ENCODE measurements at regions not wholly inside any gene's neighbourhood (a gene's known extent, or its start where the extent isn't known, plus 50 kb on each side); places are given as distances from the start of the nearest gene placed in this dataset.

- DNase-seq = no peak
These were observed 52.9 kb upstream of the IRX1 start for GRCh38 chr5:3542769-3543168.

GRCh38 chr5:3542158-3542557 lies 53.5 kb upstream of the IRX1 start:
- no peak for DNase-seq

GRCh38 chr5:3538886-3539285 lies 56.7 kb upstream of the IRX1 start:
- no peak for DNase-seq

- no peak for DNase-seq
These were observed 57.7 kb upstream of the IRX1 start for GRCh38 chr5:3537942-3538341.

GRCh38 chr5:3535414-3536211 lies 60.0 kb upstream of the IRX1 start:
- DNase-seq = no peak

GRCh38 chr5:3534997-3535396 lies 60.6 kb upstream of the IRX1 start:
- DNase-seq = no peak

GRCh38 chr5:3531320-3531986 lies 64.2 kb upstream of the IRX1 start:
- no peak for DNase-seq

- DNase-seq = no peak
These were observed 65.4 kb upstream of the IRX1 start for GRCh38 chr5:3530251-3530650.

- no peak for DNase-seq
These were observed 69.0 kb upstream of the IRX1 start for GRCh38 chr5:3526551-3527185.

GRCh38 chr5:3522491-3522890 lies 73.1 kb upstream of the IRX1 start:
- DNase-seq = no peak

GRCh38 chr5:3518576-3518975 lies 77.1 kb upstream of the IRX1 start:
- DNase-seq = no peak

- no peak for DNase-seq
These were observed 77.6 kb upstream of the IRX1 start for GRCh38 chr5:3518051-3518450.

GRCh38 chr5:3517348-3517747 lies 78.3 kb upstream of the IRX1 start:
- DNase-seq = no peak

- no peak for DNase-seq
These were observed 83.1 kb upstream of the IRX1 start for GRCh38 chr5:3512361-3513095.

- no peak for DNase-seq
These were observed 83.7 kb upstream of the IRX1 start for GRCh38 chr5:3511934-3512333.

- DNase-seq = no peak
These were observed 84.1 kb upstream of the IRX1 start for GRCh38 chr5:3511519-3511918.

- DNase-seq = no peak
These were observed 84.8 kb upstream of the IRX1 start for GRCh38 chr5:3510642-3511417.

GRCh38 chr5:3509290-3509689 lies 86.3 kb upstream of the IRX1 start:
- no peak for DNase-seq

GRCh38 chr5:3508395-3508794 lies 87.2 kb upstream of the IRX1 start:
- no peak for DNase-seq

- DNase-seq = no peak
These were observed 104.6 kb upstream of the IRX1 start for GRCh38 chr5:3490957-3491507.

- no peak for DNase-seq
These were observed 106.3 kb upstream of the IRX1 start for GRCh38 chr5:3489239-3489843.

GRCh38 chr5:3484836-3485235 lies 110.8 kb upstream of the IRX1 start:
- no peak for DNase-seq

Measured in NCI-H1417 treated with DMSO at 0.1 percent for 48 hours (cell line).